ENCODE measurements at regions not wholly inside any gene's neighbourhood (a gene's known extent, or its start where the extent isn't known, plus 50 kb on each side); places are given as distances from the start of the nearest gene placed in this dataset.

- TF ChIP-seq CTCF (conservative IDR thresholded peaks at IDR 0.05 in 1 of 2, IDR thresholded peaks at IDR 0.05 in 1 of 2; ENCODE audit: low read depth in 1 of 2, low read length in 2 of 2) (no peak), EZH2 (IDR thresholded peaks at IDR 0.05; ENCODE audit: low read length, missing control alignments) (no peak)
These were observed 370.7 kb upstream of the SLCO3A1 start for GRCh38 chr15:91482799-91483198.
